Muscle of arm (tissue), 1 donor: ENCODE measurements at regions not wholly inside any gene's neighbourhood (a gene's known extent, or its start where the extent isn't known, plus 50 kb on each side); places are given as distances from the start of the nearest gene placed in this dataset.

Source experiments
- DNase-seq: peaks from one replicate; pipeline ENCODE4 v3.0.0-alpha.2; 2013

DNA sequence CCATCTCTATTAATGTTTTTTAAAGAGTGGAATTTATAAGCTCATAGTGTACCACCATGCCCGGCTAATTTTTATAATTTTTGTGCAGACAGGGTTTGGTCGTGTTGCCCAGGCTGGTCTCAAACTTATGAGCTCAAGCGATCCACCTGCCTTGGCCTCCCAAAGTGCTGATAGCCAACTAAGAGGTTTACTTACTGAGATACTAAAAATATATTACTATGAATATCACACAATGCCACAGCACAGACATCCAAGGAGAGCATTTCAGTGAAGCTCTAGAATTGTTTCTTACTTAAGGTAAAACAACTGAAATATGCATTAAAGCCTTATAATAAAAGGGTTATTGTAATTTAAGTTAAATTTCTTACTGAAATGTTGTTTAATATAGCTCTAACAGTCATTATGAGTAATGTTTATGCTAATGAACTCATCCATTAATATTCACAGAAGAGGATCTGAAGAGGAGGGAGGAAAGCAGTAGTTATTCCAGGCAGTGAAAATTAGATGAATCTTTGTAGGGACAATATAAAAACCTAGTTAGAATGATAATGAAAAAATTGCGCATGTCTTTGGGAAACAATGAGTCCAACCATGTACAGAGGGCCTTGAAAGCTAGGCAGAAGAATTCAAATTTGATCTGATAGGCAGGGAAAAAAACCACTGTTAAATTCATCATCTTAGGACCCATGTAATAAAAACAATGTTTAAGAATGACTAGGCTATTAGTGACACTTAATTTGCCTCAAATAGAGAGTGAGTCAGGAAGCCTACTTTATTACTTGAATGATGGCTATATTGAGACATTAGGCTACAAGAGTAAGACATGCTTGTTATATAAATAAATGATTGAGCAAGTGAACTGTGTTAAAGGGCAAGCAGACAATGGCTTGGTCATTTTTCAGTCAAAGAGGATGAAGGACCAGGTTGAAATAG is 99.2 kb downstream of the SLC41A2 start:
- DNase-seq = no peak

DNA sequence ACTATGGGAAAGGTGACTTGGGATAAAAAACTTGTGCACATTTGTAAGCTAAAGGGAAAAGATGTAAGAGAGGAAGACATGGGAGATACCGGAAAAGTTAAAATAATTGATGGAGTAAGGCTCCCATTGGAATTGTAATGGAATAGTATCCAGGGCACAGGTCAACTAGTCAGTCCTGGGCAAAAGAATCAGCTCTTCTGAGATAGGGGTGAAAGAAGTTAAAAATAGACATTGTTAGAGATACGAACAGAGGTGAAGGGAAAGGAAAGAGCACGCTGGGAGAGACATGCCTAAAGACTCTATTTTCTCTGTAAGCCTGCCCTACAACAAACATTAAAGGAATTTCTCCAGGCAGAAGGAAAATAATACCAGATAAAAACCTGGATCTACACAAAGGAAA is 101.6 kb downstream of the SLC41A2 start:
- no peak for DNase-seq

DNA sequence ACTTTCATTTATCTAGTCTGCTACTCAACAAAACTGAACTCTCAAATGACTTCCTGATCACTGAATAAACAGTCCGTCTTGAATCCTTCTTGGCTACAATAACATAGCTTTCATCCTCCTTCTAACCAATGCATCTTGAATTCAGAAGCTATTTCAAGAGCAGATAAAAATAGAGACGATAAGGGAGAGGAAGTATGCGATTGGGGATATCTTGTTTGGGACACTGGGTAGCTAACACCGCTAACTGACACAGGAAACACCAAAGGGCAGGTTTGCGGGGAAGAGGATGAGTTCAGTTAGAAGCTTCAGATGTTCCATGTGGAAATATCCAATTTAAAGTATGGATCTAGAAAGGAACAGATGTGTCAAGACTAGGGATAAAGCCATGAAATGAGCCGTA is 102.5 kb downstream of the SLC41A2 start:
- DNase-seq = no peak

DNA sequence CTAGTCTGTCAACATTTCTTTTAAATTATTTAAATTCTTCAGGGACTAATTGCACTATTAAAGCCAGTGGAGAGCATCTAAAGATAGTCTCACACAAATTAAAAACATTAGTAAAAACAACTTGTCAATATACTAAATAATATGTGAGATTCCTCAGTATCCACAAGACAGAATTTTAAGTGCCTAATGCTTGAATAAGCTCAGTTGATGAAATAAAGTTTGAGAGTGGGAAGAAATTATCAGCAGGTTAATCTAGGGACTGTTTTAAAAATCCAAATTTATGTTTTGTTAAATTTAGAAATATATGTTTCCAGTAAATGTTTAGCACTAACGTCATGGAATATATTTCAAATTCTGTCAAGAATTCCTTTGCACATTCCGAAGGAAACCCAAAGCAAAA is 105.2 kb downstream of the SLC41A2 start:
- no peak for DNase-seq

DNA sequence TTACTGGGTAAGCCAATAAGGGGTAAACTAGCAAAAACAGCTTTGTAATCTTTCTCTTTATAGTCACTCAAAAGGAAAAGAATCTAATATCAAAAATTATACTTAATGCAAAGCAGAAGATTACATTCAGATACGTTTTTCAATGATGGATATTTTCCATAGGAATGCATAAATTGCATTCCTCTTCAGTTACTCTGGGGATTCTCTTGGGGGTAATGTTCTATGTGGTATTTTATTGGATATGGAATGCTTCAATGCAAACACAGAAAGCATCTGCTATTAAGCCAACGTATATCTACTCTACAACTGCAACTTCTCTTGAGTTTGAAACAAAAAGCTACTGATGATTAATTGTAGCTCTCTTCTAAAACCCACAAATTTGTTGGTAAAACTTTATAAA is 106.0 kb downstream of the SLC41A2 start:
- DNase-seq = no peak

DNA sequence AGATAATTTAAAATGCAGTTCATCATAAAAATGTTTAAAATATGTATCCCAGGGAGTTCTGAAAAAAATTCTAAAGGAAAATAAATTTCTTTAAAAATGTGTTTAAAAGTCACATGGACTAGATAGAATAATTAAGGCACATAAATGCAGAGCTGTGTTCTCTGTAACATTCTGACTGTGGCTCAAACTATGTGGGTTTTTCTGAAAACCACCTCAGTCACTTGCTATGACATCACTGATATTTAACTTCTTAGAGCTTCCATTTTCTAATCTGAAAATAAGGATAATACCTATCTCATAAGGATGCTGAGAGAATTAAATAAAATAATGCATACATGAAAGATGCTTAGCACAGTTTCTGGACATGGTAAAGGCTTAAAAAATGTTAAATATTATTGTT is 107.3 kb downstream of the SLC41A2 start:
- no peak for DNase-seq

DNA sequence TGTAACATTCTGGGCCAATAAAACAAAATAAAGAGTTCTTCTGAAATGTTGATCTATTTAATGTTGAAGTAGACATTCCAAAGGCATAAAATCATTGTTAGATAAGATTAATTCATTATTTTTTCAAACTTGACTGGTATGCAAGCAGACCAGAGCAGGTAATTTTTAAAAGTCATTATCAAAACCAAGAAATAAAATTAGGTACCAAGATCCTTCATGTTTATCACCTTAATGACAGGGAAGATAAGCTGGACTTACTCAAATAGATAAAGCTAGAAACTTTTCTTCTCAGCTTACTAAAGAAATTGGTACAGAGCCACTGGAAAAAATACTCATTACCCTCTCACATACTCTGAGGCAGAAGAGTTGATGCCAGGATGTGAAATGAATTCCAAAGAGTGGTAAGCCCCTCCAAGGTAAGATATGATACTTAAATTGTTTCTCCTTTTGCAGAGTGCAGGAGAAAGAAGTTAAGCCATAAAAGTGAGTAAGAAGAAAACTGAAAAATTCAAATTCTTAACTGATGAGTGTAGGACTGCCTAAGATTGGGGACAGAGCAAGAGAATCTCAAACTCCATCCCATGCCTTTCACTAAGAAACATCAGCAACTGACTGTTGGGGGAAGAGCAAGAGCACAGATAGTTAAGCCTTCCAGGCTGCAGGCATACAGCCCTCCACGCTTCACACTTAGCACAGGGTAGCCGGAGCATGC is 111.9 kb downstream of the SLC41A2 start:
- DNase-seq = no peak

DNA sequence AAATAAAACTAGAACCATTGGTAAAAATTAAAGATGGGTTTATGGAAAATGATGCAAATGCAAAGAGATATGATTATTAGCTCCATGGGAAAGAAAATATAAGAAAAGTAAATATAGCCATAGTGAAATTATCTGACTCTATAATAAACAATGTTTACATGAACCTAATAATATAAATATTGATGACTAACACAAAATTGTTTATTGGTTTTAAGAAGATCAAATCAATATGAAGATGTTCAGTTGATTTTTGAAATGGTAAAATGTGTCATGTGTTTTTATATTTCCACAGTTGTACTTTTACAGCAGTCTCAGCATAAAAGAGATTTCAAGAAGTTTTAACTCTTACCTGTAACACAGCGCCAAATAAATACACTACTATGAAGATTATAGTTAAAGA is 114.0 kb downstream of the SLC41A2 start:
- no peak for DNase-seq

DNA sequence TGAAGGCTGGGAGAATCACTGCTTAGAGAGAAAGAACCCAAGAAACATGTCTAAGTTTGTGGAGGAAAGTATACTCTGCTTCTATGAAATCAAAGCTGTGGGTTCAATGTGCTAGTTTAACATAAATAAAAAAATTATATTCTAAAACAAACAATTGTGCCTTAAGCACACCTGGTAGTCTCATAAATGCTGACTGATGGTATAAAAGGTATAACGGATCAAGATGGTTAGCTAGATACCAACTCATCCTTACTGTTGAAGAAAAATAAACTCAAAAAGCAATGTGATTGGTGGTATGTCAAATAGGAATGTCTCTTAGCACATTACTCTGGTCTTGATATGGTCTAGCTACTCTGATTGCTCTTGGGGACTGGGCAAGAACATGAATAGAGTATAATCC is 117.8 kb downstream of the SLC41A2 start:
- no peak for DNase-seq

DNA sequence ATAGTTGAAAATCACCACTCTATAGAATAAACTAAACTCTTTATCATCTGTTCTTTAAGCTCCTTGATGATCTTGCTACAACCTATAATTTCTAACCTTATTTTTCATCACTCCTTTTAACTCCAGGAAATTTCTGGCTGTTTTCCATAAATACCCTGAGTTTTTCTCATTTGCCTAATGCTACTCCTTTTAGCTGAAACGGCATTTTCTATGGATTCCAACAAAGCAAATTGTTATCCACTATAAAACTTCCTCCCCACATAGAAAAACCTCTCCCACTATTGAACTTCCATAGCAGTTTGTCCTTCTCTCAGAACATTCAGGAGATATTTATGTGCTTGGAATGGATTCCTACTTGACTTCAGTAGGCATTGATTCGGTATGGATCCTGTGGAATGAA is 122.8 kb downstream of the SLC41A2 start:
- DNase-seq = no peak

DNA sequence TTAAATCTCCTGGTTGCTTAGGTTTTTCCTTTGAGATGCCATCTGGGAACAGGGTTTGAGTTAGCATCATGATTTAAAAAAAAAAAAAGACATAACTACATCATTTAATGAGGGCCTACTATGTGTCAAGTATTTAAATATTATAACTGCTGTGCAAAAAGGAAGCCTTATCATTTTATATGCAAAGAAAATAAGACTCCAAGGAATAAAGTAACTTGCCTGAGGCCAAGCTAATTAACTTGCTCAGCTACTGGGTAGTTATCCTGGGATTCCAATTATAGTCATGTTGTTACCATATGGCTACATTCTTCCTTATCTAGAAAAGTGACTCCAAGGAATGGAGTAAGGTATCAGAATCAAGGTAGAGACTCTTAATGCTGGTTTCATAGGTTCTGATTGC is 123.5 kb downstream of the SLC41A2 start:
- DNase-seq = no peak

DNA sequence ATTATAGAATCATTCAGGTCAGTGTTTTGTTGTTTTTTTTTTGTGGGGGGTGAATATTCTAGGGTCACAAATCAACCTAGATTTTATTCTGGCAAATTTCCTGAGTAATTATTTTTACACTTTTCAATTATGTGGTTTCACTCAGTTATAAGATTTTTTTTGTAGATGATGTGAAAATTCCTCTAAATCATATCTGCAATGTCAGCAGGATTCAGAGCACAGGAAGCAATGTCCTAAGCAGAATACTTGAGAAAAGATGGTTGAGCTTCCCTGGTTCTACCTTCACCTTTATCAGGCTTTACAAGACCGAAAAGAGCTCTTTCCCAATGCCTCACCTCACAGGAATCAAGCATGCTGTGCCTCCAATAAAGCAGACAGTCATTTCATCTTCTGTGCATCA is 124.3 kb downstream of the SLC41A2 start:
- DNase-seq = no peak

DNA sequence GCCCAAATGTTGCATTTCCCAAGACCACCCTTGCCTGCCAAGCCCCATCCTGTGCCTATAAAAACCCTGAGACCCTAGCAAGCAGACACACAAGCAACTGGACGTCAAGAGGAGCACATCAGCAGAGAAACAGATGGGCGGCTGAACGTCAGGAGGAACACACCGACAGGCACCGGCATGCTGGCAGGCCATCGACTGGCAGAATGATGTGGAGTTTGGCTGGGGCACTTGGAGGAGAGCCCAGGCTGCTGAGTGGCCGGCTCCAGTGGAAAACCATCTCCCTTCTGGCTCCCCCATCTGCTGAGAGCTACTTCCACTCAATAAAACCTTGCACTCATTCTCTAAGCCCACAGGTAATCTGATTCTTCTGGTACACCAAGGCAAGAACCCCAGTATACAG is 130.1 kb downstream of the SLC41A2 start:
- no peak for DNase-seq

DNA sequence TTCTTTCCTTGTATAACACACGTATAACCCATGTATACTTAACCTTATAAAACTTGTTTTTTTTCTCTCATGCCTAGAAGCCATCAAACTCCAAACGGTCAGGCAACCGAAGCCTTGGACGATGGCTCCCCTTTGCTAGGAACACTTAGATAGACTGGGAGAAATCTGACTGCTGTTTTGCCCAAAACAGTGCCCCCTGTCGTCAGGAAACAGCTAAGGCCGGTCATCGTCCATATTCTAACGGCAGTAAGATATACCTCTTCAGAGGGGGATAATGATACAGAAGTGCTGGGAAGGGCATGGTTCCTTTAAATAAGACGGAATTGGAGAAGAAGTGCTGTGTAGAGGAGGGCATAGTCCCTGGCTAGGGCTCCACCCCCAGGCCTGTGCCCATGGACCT is 130.5 kb downstream of the SLC41A2 start:
- DNase-seq = no peak

DNA sequence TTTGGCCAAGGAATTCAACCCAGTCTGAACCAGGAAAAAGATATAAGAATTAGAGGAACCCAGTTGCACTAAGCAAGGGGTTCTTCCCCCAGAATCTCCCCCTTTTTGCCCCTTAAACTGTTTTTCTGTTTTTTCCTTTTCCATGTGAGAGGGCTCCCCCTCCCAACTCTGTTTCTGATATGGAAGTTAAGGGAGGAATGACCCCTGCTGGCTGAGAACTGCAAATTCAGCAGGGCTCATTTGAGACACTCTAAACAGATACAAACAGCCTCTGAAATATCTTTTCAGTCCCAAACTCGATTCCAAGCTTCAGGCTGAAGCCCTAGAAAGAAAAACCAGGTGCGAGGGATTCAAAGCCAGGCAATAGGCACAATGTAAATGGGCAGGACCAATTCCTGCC is 132.7 kb downstream of the SLC41A2 start:
- no peak for DNase-seq

DNA sequence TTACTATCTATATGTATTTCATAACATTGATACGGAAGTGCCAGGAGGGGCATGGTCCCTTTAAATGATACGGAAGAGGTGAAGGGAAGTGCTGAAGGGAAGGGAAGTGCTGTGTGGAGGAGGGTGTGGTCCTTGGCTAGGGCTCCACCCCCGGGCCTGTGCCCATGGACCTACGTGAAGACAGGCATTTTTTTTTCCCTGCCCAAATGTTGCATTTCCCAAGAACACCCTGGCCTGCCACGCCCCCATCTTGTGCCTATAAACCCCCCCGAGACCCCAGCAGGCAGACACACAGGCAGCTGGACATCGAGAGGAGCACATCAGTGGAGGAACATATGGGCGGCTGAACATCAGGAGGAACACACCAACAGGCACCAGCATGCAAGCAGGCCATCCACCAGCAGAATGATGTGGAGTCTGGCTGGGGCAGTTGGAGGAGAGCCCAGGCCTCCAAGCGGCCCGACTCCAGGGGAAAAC is 134.1 kb downstream of the SLC41A2 start:
- no peak for DNase-seq

DNA sequence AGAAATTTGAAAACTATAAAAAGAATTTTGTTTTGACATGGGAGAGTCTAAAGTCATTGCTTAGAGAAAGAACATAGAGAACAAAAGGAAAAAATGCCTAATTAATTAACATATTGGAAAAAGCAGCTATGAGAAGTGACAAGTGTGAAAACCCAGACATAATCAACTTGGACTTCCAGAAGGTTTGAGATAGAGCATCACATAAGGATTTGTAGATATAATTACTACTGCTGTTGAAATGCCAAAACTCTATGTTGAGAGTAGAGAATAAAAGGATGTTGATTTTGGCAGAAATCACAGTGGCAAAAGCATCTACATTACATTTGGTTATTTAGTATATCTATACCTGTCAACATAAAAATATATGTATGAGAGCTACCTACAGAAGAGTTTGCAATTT is 135.1 kb downstream of the SLC41A2 start:
- no peak for DNase-seq

DNA sequence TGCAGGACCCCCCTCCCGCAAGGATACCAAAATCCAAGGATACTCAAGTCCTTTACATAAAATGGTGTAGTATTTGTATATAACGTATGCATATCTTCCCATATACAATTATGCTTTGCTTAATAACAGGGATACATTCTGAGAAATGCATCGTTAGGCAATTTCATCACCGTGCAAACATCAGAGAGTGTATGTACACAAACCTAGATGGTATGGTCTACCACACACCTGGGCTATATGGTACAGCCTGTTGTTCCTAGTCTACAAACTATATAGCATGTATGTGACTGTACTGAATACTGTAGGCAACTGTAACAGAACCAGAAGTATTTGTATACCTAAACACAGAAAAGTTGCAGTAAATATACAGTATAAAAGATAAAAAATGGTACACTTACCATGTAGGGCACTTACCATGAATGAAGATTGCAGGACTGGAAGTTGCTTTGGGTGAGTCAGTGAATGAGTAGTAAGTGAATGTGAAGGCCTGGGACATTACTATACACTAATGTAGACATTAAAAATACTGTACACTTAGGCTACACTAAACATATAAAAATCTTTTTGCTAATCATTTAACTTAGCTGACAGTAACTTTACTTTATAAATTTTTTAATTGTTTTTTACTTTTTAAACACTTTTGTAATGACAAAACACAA is 141.1 kb downstream of the SLC41A2 start:
- no peak for DNase-seq

DNA sequence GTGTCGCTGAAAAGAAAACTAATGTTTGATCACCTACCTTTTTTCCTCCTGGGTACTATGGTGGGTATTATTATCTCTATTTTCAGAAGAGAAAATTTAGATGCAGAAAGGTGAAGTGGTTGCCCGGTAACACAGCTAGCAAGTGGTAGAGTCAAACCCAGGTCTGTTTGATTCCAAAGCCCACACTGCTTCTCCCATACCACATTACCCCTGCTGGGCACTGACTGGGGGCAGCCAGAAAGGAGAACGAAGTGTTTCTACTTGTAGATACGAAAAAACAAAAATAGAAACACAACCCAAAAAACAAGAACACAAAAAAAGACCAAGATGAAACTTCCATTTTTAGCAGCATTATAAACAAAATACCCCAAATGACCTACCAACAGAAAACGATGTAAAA is 142.2 kb downstream of the SLC41A2 start:
- DNase-seq = no peak

DNA sequence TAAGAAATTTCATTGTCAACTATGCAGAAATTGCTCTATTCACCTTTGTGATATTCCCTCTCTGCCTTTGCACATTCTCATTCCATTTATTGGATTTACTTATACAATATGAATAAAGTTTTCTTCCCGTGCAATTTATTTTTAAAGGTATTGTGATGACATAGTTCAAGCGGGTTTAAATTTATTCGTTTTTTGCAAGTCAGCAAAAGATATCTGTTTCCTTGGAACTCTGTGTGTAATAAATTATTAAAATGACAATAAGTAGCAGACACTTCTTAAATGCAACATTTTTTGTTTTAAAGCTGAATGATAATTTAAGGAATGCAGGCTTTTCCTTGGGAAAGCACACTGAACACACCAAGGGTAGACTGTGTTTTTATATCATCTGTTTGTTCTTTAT is 143.1 kb downstream of the SLC41A2 start:
- no peak for DNase-seq
